HG02938 (cell line): ENCODE measurements at regions not wholly inside any gene's neighbourhood (a gene's known extent, or its start where the extent isn't known, plus 50 kb on each side); places are given as distances from the start of the nearest gene placed in this dataset.
"Not testable (repeated sequence)": the region's sequence is repeated elsewhere in the genome, so short reads cannot be mapped to it uniquely, and the experiment has no call there.

ENCODE experiments used
- ATAC-seq: cut with Tn5 transposase; IDR thresholded peaks from one replicate; pipeline ENCODE4 v1.9.1; 2021; ENCODE audit warnings: mild to moderate bottlenecking, moderate library complexity; ENCODE audit not compliant: unreplicated experiment

- ATAC-seq, result no peak
These were observed 1102.1 kb downstream of the DIAPH3 start for GRCh38 chr13:59061621-59062020.

DNA sequence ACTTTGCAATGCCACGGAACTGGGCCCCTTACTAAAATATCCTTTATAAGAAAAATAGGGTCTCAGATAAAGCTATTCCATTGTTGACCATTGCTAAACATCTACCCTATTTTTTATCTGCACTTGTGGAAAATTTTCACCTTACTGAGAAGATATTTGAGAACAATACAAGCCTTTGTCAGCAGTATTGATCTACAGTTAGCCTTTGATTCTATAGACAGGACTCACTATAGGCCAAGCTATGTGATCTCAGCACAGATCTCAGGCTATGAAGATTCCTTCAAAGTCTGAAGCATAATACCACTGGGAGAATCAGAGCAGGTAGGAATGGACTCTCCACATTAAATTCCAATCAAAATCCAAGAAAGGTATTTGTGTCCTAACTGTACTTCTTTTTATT is 1099.7 kb downstream of the DIAPH3 start:
- no peak for ATAC-seq

GRCh38 chr13:59076386-59076785 is 1087.3 kb downstream of the DIAPH3 start:
- ATAC-seq, result not testable (repeated sequence)

- ATAC-seq, result no peak
These were observed 1077.6 kb downstream of the DIAPH3 start for GRCh38 chr13:59086147-59086546.

- ATAC-seq, result no peak
These were observed 1075.0 kb downstream of the DIAPH3 start for GRCh38 chr13:59088716-59089115.

DNA sequence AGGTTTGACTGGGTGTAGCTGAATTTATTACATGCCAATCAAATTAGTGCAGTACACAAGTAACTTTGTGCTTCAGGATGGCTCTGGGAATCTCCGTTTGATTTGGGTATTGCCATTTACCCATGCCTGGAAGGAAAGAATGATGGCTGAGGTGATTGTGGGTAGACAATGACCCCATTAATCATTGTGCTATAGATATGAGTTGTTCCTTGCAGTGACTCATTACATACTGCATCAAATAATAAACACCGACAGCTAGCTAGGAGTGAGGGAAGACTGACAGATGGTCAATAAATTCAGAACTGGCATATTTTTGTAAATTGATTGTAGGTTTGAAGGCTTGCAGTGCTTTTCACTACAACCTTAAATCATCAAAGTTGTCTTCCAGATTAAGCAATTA is 1069.5 kb downstream of the DIAPH3 start:
- ATAC-seq, result no peak

- ATAC-seq, result no peak
These were observed 1064.3 kb downstream of the DIAPH3 start for GRCh38 chr13:59099182-59099974.

DNA sequence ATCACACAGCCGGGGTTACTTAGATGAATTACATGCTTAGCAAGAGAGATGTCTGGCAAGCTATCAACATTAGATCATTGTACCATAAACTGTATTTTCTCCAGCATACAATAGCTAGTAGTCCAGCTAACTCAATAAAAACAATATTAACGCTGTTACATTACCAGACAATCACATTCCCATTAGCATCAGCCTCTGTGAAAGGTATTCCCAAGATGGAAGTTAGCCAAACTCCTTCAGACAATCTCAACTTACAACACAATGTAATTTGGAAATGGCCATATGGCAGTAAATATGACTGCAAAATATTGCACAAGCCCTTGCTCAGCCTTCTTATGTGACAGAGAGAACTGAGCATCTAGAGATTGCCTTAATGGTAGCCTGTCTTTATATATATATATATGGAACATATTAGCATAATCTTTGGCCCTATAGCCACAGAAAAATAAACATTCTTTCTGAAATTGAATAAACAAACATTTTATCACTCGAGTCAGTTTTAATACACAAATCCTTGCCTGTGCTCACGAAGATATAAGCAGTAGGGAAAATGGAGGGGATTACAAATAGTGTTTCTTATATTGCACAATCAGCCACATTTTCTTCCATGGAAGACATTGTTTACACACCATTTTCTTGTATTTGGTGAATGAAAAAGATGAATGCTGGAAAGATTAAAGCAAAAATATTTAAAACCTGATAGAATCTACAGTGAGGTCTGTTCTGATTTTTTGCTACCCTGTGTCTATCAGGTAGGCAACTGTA is 1060.5 kb downstream of the DIAPH3 start:
- no peak for ATAC-seq

GRCh38 chr13:59111751-59112171 is 1052.0 kb downstream of the DIAPH3 start:
- no peak for ATAC-seq

DNA sequence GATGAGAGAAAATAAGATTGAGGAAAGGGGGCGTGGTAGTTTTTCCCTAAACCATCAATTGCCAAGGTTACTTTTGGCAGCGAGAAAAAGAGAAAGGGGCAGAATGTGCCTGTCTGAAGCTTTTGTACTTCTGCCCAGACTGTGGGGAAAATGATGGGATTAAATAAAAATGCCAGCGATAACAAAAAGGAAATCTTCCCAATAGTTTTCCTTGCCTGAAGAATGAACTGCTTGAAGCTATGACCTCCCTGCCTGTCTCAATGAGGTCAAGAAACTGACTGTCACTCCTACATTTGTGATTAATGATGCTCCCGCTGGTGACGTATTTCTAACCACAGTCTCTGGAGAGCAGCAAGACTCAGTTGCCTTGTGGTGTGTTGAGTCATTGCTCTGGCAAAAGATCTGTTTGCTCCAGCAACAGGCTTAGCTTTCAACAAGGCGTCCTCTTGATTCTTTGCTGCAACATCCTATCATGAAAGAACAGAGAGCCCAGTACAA is 1051.5 kb downstream of the DIAPH3 start:
- ATAC-seq, result no peak

DNA sequence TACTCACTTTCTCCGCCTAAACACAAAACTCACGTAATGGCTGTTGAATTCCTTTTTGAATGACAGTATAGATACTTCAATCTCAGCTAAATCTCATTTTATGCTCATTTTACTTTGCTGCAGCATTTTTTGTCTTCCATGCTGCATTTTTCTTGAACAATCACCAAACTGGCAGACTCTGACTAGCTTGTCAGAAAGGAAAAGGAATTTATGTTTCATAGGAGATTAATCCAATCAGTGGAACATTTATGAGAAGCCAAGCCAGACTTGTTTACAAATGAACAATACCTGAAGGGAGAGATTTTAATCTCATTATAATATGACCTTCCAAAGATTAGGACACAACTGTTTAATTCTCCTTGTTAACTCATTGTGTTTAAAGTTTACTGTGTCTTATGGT is 1044.3 kb downstream of the DIAPH3 start:
- no peak for ATAC-seq

- no peak for ATAC-seq
These were observed 1043.4 kb downstream of the DIAPH3 start for GRCh38 chr13:59120297-59120843.

- no peak for ATAC-seq
These were observed 1042.2 kb downstream of the DIAPH3 start for GRCh38 chr13:59121507-59121906.

DNA sequence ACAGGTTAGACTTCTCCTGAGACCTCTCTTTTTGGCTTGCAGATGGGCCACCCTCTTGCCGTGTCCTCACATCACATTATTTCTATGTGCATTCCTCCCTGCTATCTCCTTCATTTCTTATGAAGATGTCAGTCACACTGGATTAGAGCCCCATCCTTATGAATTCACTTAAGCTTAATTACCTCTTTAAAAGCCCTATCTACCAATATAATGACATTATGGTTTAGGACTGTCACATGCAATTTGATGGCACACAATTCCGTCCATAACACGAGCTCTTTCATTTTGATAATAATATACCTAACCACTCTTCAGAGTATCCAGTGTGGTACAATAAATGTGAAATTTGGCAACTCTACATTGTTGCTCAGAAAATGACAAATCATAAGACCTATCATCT is 1037.3 kb downstream of the DIAPH3 start:
- ATAC-seq, result no peak

DNA sequence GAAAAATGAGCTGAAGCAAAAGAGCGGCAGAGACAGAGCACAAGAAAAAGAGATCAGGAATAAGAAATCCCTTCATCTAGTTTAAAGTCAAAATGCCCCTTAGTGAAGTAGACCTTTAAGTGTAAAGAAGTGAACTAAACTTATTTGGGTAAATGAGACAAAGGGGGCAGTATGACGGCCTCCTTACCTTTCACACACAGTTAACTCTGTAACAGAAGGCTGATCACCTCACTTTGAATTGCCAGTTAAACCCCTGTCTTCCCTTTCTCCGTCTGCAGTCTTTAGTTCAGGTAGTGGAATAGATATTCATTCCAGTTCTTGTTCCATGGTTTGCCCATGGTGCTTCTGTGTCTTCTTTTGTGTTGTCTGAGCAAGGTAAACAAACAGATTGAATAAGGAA is 1029.8 kb downstream of the DIAPH3 start:
- no peak for ATAC-seq

DNA sequence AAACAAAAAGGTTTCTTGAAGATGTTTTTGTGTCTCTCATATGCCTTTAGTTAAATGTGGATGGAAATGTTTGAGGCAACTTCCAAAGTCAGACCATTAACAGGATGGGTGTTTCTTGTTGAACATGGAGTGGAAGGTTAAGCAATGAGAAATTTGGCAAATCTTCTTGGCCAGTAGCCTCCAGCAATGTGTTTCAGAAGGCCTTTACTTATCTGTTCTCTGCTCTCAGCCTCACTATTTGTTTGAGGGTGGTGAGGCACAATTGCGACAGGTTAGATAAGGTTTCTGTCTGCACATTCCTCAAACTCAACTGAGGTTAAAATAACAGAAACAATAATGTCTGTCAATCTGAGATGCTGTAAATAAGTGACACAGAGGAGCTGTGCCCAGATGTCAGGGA is 1019.0 kb downstream of the DIAPH3 start:
- ATAC-seq, result no peak

DNA sequence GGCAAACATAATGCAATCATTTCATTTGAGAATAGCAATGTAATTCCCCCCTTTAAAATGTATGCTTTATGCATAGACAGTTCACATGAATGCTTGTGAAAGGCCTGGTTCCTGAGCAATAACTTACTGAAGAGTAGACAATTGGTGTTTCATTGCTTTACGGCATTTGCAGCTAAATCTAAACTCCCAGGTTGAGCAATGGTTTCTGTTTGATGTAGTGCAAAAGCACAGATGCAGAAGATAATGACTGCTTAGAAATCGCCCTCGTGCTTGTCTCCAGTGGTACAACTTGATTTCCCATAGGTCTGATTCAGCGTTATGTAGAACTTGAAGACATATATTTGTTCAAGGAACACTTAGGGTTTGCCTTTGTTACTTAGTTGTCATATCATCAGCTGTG is 1018.3 kb downstream of the DIAPH3 start:
- no peak for ATAC-seq

- ATAC-seq, result no peak
These were observed 1006.5 kb downstream of the DIAPH3 start for GRCh38 chr13:59157181-59157580.

DNA sequence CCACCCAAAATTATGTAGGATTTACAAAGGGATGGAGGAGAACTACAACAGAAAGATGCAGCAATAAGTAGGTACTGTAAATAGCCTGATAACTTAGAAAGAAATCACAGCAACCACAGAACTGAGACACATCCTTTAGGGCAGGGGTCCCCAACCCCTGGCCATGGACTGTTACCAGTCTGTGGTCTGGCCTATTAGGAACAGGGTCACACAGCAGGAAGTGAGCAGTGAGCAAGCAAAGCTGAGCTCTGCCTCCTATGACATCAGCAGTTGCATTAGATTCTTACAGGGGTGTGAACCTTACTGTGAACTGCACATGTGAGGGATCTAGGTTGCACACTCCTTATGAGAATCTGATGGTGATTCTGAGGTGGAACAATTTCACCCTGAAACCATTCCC is 997.6 kb downstream of the DIAPH3 start:
- ATAC-seq, result no peak

GRCh38 chr13:59172076-59172475 is 991.7 kb downstream of the DIAPH3 start:
- ATAC-seq, result no peak

DNA sequence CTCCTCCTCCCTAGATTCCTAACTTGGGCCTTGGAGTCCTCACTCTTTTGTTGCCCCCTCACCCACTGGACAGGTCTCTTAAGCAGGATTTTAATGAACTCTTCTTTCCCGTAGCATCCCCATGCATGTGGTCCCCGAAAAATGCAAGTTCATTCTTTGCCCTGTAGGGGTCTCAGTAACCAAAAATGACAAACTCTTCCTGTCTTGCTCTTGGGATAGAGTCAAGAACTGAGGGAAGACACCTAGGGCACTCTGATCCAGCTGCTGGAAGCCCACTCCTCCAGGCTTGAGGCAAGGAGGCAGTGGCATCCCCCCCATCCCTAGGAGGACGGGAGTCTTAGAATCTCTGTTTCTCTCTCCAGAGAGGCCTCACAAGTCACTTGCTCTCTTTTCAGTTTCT is 987.0 kb downstream of the DIAPH3 start:
- ATAC-seq, result no peak

DNA sequence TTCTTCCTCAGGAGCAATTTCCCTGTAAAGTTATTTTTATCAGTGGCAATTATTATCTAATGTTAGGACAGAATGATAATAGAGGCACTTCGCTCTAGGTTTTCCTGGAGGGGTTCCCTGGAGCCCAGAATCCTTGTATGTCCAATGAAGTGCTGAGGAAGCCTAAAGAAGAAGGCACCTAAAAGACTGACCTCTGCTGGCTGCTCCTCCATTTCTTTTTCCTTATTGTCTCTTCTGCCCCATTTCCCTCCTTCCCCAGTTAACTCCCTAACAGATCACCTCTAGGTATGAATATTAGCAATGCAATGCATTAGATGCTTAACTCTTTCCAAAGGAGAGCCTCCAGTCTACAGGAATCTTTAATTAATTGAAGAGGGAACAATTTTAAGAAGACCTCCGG is 985.4 kb downstream of the DIAPH3 start:
- ATAC-seq, result no peak
